Lower leg skin (tissue), 3 donors: ENCODE measurements at regions not wholly inside any gene's neighbourhood (a gene's known extent, or its start where the extent isn't known, plus 50 kb on each side); places are given as distances from the start of the nearest gene placed in this dataset.
"Not testable (repeated sequence)": the region's sequence is repeated elsewhere in the genome, so short reads cannot be mapped to it uniquely, and the experiment has no call there.

ENCODE experiments used
- CTCF ChIP-seq, 3 donors: fragments of 450-650 bp; IDR thresholded peaks; one replicate each; pipeline ENCODE4 v1.5.1; 2016; ENCODE audit warnings: antibody characterized with exemption in 3 of 3, mild to moderate bottlenecking in 3 of 3, moderate library complexity in 2 of 3
- POLR2A ChIP-seq, 2 donors: fragments of 450-650 bp; IDR thresholded peaks; one replicate each; pipeline ENCODE4 v1.6.1; 2016 to 2017; ENCODE audit warnings: antibody characterized with exemption in 2 of 2, mild to moderate bottlenecking in 1 of 2, moderate library complexity in 1 of 2

GRCh38 chr2:134061066-134061465 lies 192.8 kb upstream of the MGAT5 start:
- not testable (repeated sequence) for TF ChIP-seq CTCF, POLR2A (IDR thresholded peaks at IDR 0.05)
